IPS-18a (cell line): ENCODE measurements at regions not wholly inside any gene's neighbourhood (a gene's known extent, or its start where the extent isn't known, plus 50 kb on each side); places are given as distances from the start of the nearest gene placed in this dataset.
"Not testable (repeated sequence)": the region's sequence is repeated elsewhere in the genome, so short reads cannot be mapped to it uniquely, and the experiment has no call there.

ENCODE experiments used
- H3K27ac ChIP-seq: one replicate; pipeline ENCODE4 v1.5.1; 2013; ENCODE audit warnings: low read length
- H3K27me3 ChIP-seq: one replicate; pipeline ENCODE4 v1.6.1; 2013; ENCODE audit warnings: mild to moderate bottlenecking, low read length; ENCODE audit not compliant: control insufficient read depth, insufficient read depth
- H3K36me3 ChIP-seq: one replicate; pipeline ENCODE4 v1.6.1; 2013; ENCODE audit warnings: low read depth, low read length; ENCODE audit not compliant: control insufficient read depth
- H3K4me1 ChIP-seq: one replicate; pipeline ENCODE4 v1.6.1; 2013; ENCODE audit warnings: low read depth, low read length; ENCODE audit not compliant: control insufficient read depth
- H3K4me3 ChIP-seq: one replicate; pipeline ENCODE4 v1.5.1; 2013; ENCODE audit warnings: low read length
- H3K9ac ChIP-seq: one replicate; pipeline ENCODE4 v1.6.1; 2013; ENCODE audit warnings: mild to moderate bottlenecking, low read length, moderate library complexity
- H3K9me3 ChIP-seq: one replicate; pipeline ENCODE4 v1.6.1; 2013; ENCODE audit warnings: low read depth, low read length; ENCODE audit not compliant: control insufficient read depth

GRCh38 chr7:98778421-98778820 lies 91.4 kb downstream of the TMEM130 start:
- no peaks in the 10 kb centered on the region for H3K27me3 ChIP-seq
- no peak overlapping the region for H3K4me3 ChIP-seq
- H3K27ac ChIP-seq: no peak overlapping the region
- H3K4me1 ChIP-seq: no peaks in the 10 kb centered on the region
- no peaks in the 10 kb centered on the region for H3K36me3 ChIP-seq
- no peak overlapping the region for H3K9ac ChIP-seq
- no peaks in the 10 kb centered on the region for H3K9me3 ChIP-seq

DNA sequence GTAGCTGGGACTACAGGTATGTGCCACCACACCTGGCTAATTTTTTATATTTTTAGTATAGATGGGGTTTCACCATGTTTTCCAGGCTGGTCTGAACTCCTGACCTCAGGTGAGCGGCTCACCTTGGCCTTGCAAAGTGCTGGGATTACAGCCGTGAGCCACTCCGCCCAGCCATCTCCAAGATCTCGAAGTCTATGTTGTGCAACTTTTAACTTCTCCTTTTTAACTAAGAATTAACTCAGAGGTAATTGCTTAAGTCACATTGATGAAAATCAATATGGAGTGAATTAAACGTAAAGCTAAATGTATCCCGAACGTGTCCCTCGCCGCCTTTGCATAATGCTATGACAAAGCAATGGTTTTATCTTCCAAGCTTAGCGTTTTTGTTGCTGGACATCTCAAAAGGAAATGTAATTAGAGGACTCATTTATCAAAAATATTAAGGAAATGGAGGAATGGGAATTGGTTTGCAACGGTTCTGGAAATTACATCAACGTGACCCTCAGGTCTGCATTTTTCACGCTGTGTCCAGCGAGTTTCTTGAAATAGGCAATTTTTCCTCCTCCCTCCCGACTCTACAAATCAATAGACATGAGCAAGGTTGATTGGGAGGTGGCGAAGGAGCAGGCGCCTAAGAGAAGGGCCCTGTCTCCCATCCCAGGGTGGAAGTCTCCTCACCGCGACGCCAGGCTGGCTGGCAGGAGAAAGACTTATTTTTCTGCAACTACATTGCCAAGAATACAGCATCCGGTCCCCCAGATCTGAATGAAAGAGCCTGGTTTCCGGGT lies 89.8 kb downstream of the TMEM130 start:
- Histone ChIP-seq H3K9me3 (no peaks in the 10 kb centered on the region), H3K27ac (no peak overlapping the region), H3K4me3 (no peak overlapping the region), H3K27me3 (no peaks in the 10 kb centered on the region), H3K36me3 (no peaks in the 10 kb centered on the region), H3K4me1 (no peaks in the 10 kb centered on the region), H3K9ac (no peak overlapping the region)

DNA sequence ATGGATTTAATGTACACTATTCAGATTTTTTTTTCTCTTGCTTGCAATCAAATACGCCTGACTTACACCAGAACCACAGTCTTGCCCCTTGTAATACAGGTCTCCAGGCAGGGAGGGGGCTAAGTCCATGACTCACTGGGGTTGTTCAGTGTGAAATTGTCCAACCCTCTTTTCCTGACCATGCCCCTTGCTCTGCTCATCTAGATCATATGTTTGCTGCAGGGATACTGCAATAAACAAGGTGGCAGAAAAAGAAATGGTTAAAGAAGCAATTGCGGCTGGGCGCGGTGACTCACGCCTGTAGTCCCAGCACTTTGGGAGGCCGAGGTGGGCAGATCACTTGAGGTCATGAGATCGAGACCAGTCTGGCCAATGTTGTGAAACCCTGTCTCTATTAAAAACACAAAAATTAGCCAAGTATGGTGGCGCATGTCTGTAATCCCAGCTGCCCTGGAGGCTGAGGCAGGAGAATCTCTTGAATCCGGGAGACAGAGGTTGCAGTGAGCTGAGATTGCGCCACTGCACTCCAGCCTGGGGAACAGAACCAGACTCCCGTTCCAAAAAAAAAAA lies 85.5 kb downstream of the TMEM130 start:
- Histone ChIP-seq H3K27ac (no peak overlapping the region), H3K4me3 (no peak overlapping the region), H3K9ac (no peak overlapping the region), H3K36me3 (no peaks in the 10 kb centered on the region), H3K9me3 (no peaks in the 10 kb centered on the region), H3K27me3 (no peaks in the 10 kb centered on the region), H3K4me1 (no peaks in the 10 kb centered on the region)

- no peaks in the 10 kb centered on the region for H3K9me3 ChIP-seq
- H3K9ac ChIP-seq: no peak overlapping the region
- no peak overlapping the region for H3K4me3 ChIP-seq
- no peaks in the 10 kb centered on the region for H3K4me1 ChIP-seq
- no peaks in the 10 kb centered on the region for H3K36me3 ChIP-seq
- no peak overlapping the region for H3K27ac ChIP-seq
- no peaks in the 10 kb centered on the region for H3K27me3 ChIP-seq
These were observed 83.8 kb downstream of the TMEM130 start for GRCh38 chr7:98785929-98786571.

DNA sequence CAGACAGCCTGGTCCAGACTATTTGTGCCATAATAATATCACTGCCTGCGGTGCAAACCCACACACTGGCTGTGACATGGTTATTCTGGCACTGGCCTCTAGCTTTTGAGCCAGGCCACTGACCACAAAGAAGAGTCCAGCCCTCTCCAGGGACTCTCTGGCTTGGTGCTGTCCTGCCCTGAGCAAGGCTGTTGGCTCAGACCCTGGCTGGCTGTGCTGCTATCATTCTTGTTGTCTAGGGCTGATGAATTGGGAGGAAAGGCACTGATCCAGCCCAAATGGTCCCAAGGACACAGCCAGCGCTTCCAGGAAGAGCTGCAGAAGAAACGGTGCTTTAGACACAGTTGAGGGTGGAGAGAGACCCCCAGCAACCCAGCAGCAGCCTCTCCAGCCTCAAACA lies 80.8 kb downstream of the TMEM130 start:
- no peaks in the 10 kb centered on the region for H3K27me3 ChIP-seq
- H3K9ac ChIP-seq: no peak overlapping the region
- no peak overlapping the region for H3K4me3 ChIP-seq
- H3K4me1 ChIP-seq: no peaks in the 10 kb centered on the region
- no peak overlapping the region for H3K27ac ChIP-seq
- no peaks in the 10 kb centered on the region for H3K36me3 ChIP-seq
- no peaks in the 10 kb centered on the region for H3K9me3 ChIP-seq

DNA sequence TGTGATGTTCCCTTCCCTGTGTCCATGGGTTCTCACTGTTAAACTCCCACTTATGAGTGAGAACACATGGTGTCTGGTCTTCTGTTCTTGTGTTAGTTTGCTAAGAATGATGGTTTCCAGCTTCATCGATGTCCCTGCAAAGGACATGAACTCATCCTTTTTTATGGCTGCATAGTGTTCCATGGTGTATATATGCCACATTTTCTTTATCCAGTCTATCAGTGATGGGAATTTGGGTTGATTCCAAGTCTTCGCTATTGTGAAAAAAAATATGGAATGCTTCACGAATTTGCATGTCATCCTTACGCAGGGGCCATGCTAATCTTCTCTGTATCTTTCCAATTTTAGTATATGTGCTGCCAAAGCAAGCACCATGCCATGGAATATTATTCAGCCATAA lies 75.4 kb downstream of the TMEM130 start:
- not testable (repeated sequence) for H3K27me3 ChIP-seq, H3K9ac ChIP-seq, H3K9me3 ChIP-seq, H3K36me3 ChIP-seq, H3K4me1 ChIP-seq, H3K27ac ChIP-seq, H3K4me3 ChIP-seq

- no peaks in the 10 kb centered on the region for H3K4me1 ChIP-seq
- no peak overlapping the region for H3K27ac ChIP-seq
- no peaks in the 10 kb centered on the region for H3K9me3 ChIP-seq
- no peak overlapping the region for H3K9ac ChIP-seq
- H3K36me3 ChIP-seq: no peaks in the 10 kb centered on the region
- no peak overlapping the region for H3K4me3 ChIP-seq
- H3K27me3 ChIP-seq: no peaks in the 10 kb centered on the region
These were observed 73.9 kb downstream of the TMEM130 start for GRCh38 chr7:98795741-98796493.
